Panc1 (cell line): ENCODE measurements at regions not wholly inside any gene's neighbourhood (a gene's known extent, or its start where the extent isn't known, plus 50 kb on each side); places are given as distances from the start of the nearest gene placed in this dataset.

Experiments used
- ATAC-seq: fragments of 200-7000 bp; cut with Tn5 transposase; 2 replicates; pipeline ENCODE4 v1.9.1; 2020; ENCODE audit warnings: mild to moderate bottlenecking, moderate library complexity
- BruUV-seq: library from RNA; stranded (reverse); fragments of 400-500 nt; replicated peaks from 2 replicates; lab custom pipeline; 2021; lab: Mats Ljungman, UMichigan
- CTCF ChIA-PET: fragments of 300-600 bp; sonication (Branson Sonifier 250); formaldehyde crosslinking; loops from one replicate; lab custom pipeline; 2022; ENCODE audit warnings: antibody characterized with exemption; lab: Charles Lee
- POLR2A ChIA-PET: fragments of 300-600 bp; sonication (Branson Sonifier 250); formaldehyde crosslinking; loops from one replicate; lab custom pipeline; 2022; ENCODE audit warnings: antibody characterized with exemption; lab: Charles Lee
- DNase-seq: peaks from one replicate; pipeline ENCODE4 v3.0.0-alpha.2; 2010; ENCODE audit warnings: low read depth, low spot score
- H3K27ac ChIP-seq: 2 replicates; pipeline ENCODE4 v1.5.1; 2011; ENCODE audit warnings: mild to moderate bottlenecking, low read length, inconsistent platforms
- H3K27me3 ChIP-seq: fragments of 200-500 bp; sonication (Bioruptor generic); 2 replicates; pipeline ENCODE4 v1.6.0; 2014; ENCODE audit warnings: low read length, inconsistent platforms; ENCODE audit not compliant: control insufficient read depth, insufficient read depth
- H3K36me3 ChIP-seq: fragments of 200-500 bp; sonication (Bioruptor generic); 2 replicates; pipeline ENCODE4 v1.5.1; 2014; ENCODE audit warnings: inconsistent platforms, mild to moderate bottlenecking, low read length, moderate library complexity; ENCODE audit not compliant: control insufficient read depth, insufficient read depth
- H3K4me1 ChIP-seq: 2 replicates; pipeline ENCODE4 v1.5.1; 2011; ENCODE audit warnings: inconsistent platforms, mild to moderate bottlenecking, low read length, moderate library complexity; ENCODE audit not compliant: control insufficient read depth, insufficient read depth
- H3K4me3 ChIP-seq, 2 experiments: 2 replicates each; pipeline ENCODE4 v1.5.1; 2011 to 2012; ENCODE audit warnings: low read depth in 2 of 2, low read length in 2 of 2, mild to moderate bottlenecking in 2 of 2, inconsistent platforms in 1 of 2, moderate library complexity in 1 of 2
- H3K9me3 ChIP-seq: fragments of 200-500 bp; sonication (Bioruptor generic); 2 replicates; pipeline ENCODE4 v1.5.1; 2014; ENCODE audit warnings: low read depth, mild to moderate bottlenecking, inconsistent platforms, low read length, moderate library complexity; ENCODE audit not compliant: control insufficient read depth, insufficient read depth
- CTCF ChIP-seq: fragments of 450-650 bp; IDR thresholded peaks from 2 replicates; pipeline ENCODE4 v1.5.1; 2017; ENCODE audit warnings: mild to moderate bottlenecking
- POLR2AphosphoS5 ChIP-seq: IDR thresholded peaks from 2 replicates; pipeline ENCODE4 v1.6.1; 2012; ENCODE audit warnings: mild to moderate bottlenecking, low read depth, low read length, moderate library complexity
- REST ChIP-seq, 2 experiments: IDR thresholded peaks; 2 replicates each; pipeline ENCODE4 v1.6.1; 2011 to 2012; ENCODE audit warnings: low read depth in 2 of 2, control low read depth in 1 of 2, low read length in 1 of 2, mild to moderate bottlenecking in 1 of 2, moderate library complexity in 1 of 2; ENCODE audit not compliant: insufficient read depth in 1 of 2
- SIN3A ChIP-seq: IDR thresholded peaks from 2 replicates; pipeline ENCODE4 v1.6.1; 2012; ENCODE audit warnings: low read depth, mild to moderate bottlenecking, low read length, moderate library complexity, borderline replicate concordance; ENCODE audit not compliant: insufficient read depth
- TCF7L2 ChIP-seq: IDR thresholded peaks from 2 replicates; pipeline ENCODE4 v1.6.1; 2011; ENCODE audit warnings: mild to moderate bottlenecking, low read depth, low read length, inconsistent platforms
- in situ Hi-C: cut with HindIII; loops from 2 replicates; pipeline ENCODE4 v1.10.0; 2016; ENCODE audit warnings: low sequenced_read_pairs, low pct_unique_long_range_greater_than_20kb
- intact Hi-C: fragments of 100-400 bp; cut with micrococcal nuclease; formaldehyde crosslinking; loops from one replicate; pipeline ENCODE4 v1.10.0; 2022; ENCODE audit not compliant: unreplicated experiment

GRCh38 chr1:229812148-229812547 is 186.1 kb downstream of the URB2 start:
- H3K4me3 ChIP-seq: no peak overlapping the region
- peaks cover 6% of the 10 kb centered on the region; the same call in 1 of the 2 replicates for H3K27me3 ChIP-seq
- no TSS peak for BruUV-seq
- TF ChIP-seq SIN3A: no peak
- no peak for TF ChIP-seq TCF7L2
- TF ChIP-seq CTCF: no peak
- TF ChIP-seq REST (IDR thresholded peaks at IDR 0.05; ENCODE audit: insufficient read depth in 1 of 2, low read depth in 2 of 2, low read length in 1 of 2): no peak
- TF ChIP-seq POLR2AphosphoS5: no peak
- H3K4me1 ChIP-seq: no peaks in the 10 kb centered on the region
- ATAC-seq: no peak
- in situ Hi-C loops: no loop called here
- no peaks in the 10 kb centered on the region for H3K9me3 ChIP-seq
- no peaks in the 10 kb centered on the region for H3K36me3 ChIP-seq
- H3K27ac ChIP-seq: no peak overlapping the region
- ChIA-PET CTCF (no interaction called here), POLR2A (no interaction called here)
- intact Hi-C loops: no loop called here
- DNase-seq: no peak

- no peaks in the 10 kb centered on the region for H3K9me3 ChIP-seq
- CTCF ChIA-PET: no interaction called here
Observed at GRCh38 chr1:229812693-229813092, 186.6 kb downstream of the URB2 start.

More at GRCh38 chr1:229812693-229813092, 186.6 kb downstream of the URB2 start:
- Histone ChIP-seq H3K27me3 (peaks cover 6% of the 10 kb centered on the region; the same call in 1 of the 2 replicates), H3K27ac (no peak overlapping the region), H3K4me1 (no peaks in the 10 kb centered on the region), H3K4me3 (no peak overlapping the region), H3K36me3 (no peaks in the 10 kb centered on the region)
- TF ChIP-seq SIN3A (no peak), TCF7L2 (no peak), POLR2AphosphoS5 (no peak), REST (IDR thresholded peaks at IDR 0.05; ENCODE audit: insufficient read depth in 1 of 2, low read depth in 2 of 2, low read length in 1 of 2) (no peak), CTCF (no peak)
- no peak for ATAC-seq
- in situ Hi-C loops: no loop called here
- intact Hi-C loops: no loop called here
- DNase-seq: no peak
- no TSS peak for BruUV-seq
- POLR2A ChIA-PET: no interaction called here
